NCI-H524 (cell line): ENCODE measurements at regions not wholly inside any gene's neighbourhood (a gene's known extent, or its start where the extent isn't known, plus 50 kb on each side); places are given as distances from the start of the nearest gene placed in this dataset.
"Not testable (repeated sequence)": the region's sequence is repeated elsewhere in the genome, so short reads cannot be mapped to it uniquely, and the experiment has no call there.

Experiments used
- DNase-seq, 2 experiments: peaks; one replicate each; lab custom pipeline; 2025; lab: John Stamatoyannopoulos, UW

DNA sequence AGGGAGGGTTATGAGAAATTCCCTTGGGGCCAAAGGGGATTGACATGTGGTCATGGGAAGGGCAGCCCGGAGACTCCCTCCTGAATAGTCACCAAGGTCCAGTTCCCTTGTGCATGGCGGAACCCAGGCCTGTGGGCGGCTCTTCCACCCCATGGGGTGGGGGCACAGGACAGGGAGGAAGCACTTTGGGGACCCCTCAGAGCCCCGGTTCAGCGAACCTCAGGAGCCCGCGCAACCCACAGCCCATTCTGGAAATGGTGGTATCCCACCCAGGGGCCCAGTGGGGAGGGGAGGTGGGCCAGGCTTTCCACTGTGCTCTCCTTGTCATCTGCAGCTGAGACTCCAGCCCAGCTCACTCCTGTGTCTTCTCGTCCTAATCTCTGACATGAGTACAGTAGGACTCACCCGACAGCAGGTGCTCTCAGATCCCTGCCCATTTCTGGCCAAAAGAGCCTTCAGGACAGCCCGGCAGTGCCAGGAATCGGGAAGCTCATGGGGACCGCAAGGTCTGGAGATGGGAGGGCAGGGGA, 255.2 kb upstream of the SFSWAP start:
- no peak for DNase-seq

DNA sequence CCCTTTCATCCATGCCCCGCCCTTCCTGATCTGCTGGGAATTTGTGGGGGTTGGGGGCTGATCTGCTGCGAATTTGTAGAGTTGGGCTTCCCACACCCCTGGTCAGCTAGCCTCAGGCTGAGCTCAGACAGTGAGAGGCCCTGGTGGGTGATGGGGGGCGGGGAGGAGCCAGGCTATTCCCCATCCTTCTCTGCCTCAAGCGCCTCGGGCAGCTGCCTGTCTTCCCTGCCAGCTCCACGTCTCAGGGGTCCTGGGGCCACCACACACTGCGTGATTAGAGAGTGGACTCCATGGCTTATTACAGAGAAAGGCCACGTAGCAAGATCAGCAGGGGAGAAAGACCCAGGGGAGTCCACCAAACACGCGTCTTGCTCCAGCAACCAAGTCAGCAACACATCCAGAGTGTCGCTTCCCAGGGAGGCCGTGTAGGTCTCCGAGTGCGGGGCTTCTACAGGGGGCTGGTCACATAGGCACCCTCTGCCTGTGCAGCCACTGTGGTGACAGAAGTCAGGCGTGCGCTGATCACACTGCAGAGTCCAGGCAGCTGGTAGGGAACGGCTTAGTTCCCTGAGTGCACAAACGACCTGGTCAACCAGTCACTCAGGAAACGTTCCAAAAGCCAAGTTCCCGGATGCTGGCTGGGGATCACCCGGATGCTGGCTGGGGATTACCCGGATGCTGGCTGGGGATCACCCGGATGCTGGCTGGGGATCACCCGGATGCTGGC, 254.4 kb upstream of the SFSWAP start:
- DNase-seq = no peak

DNA sequence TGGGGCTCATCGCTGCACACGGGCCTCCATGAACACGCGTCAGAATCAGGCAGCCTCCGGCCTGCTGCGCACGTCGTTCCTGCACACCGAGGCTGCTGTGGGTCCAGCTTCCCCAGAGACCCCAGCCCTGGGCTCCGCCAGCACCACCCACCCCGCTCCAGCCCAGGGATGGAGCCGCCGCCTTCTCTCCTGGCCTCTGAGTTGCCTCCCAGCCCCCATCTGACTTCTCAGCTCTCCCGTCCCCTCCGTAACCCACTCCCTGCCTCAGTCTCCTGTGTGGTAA, 253.9 kb upstream of the SFSWAP start:
- no peak for DNase-seq

DNA sequence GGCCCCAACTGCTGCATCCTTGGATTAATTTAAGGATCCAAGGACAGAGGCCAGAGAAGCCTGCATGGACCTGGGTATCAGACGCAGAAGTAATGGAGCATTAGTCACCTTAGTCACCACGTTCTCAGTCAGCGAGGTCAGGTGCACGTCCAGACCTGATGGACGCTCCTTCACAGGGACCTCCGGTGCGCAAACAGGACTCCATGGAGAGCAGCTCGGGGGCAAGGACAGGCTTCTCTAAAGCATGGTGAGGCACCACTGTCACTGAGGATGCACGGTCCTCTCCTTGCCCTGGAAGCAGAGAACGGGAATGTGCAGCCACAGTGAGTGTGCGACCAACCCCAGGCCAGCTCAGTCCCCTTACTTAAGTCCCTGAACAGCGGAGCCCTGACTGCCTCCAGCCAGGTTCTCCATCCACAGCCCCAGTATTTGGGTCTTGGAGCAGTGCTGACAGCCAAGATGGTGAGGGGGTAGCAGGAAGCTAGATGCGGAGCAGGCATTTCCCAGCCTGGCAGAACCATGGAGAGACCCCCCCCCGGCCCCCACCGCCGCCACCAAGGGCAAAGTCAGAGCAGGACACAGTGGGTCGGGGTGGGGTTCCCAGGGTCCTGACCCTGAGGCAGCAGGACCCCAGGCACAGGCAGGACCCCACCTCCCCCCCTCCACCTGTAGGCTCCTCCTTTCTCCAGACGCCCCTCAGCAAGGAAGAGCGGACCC, 253.4 kb upstream of the SFSWAP start:
- DNase-seq = no peak

DNA sequence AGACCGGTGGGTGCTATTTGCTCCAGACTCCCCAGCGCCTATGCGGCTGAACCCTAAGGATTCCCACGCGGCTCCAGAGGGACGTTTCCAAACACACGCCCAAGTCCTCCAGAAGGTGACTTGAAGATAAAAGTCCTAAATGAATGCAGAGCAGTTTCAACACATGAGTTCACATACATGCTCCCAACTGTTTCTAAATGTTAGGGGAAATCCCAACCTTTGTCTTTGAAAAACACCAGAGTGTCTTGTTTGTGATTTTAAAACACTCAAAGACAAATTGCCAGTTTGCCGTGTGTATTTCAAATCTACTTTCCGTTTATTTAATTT, 252.9 kb upstream of the SFSWAP start:
- no peak for DNase-seq

DNA sequence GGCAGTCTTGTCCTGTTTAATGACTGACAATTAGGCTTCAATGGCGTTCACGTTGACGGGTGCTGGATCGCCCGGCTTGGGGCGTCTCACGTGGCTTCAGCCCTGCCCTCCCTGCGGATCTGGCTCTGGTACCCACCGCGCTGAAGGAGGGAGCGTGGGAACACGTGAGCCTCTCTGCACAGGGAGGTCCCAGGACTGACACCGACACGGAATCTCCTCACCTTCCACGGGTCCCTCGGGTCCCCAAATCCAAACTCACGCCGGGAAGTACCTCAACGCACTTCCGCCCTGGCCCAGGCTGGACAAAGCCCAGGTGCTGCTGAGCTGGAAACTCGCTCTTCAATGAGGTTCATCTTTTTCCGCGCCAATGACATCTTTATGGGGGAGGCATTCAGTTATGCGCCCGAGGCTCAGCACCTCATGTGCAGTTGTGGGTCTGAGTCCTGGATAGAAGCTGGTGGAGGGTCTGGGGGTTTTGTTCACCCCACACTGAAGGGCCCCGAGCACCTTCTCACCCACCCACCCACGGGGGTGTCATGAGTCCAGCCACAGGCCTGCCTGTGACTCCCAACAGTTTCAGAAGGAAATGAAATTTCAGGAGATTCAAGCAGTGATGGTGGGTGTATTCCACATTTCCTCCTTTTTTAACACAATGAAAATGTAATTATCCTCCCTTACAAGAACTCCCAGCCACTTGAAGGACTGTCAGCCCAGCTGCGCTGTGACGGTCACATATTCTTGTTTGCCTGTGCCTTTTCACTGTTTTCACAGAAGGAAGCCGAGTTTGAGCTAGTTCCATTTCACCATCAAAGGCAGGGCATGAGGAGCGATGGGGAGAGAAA, 251.7 kb upstream of the SFSWAP start:
- DNase-seq = no peak

DNA sequence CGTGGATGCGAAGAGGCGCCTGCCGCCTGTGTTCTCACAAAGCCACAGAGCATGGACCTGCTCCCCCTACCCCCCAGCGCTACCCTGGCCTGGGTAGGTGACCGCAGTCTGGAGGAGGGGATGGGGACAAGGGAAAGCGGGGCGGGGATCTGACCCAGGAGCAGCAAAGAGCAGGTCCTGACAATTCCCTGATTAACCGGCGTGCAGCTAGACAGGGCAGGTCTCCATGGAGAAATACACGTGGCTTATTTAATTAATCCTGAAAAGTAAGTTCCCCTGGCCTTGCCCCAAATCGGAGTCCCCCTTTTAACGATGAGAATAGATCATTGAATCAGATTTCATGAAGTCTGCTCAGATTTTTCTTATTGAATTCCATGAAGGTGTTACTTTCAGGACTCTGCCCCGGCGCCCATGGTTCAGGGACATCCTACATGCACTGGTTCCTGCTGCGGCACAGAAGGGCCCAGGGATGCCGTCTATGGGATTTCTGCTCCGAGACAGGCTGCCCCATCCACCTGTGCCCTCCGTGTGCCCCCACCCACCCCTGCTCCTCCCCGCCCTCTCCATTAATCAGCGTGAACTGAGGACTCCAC, 251.0 kb upstream of the SFSWAP start:
- no peak for DNase-seq

DNA sequence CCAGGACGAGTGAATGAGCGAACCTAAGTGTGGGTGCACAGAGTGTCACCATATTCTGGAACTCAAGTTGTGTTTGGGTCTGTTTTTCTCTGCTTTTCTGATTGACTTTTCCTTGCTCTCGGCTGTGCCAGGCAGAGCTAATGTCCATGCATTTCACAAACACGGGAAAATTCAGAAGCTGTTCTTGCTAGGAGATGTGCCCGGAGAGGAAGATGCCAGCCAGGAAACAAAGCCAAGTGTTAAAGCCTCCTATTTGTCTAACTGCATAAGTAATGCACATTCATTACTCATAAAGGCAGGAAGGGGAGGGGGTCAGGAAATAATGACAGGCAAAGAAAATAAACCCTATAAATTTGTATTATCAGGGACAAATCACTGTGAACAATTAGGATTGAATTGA, 250.4 kb upstream of the SFSWAP start:
- no peak for DNase-seq

DNA sequence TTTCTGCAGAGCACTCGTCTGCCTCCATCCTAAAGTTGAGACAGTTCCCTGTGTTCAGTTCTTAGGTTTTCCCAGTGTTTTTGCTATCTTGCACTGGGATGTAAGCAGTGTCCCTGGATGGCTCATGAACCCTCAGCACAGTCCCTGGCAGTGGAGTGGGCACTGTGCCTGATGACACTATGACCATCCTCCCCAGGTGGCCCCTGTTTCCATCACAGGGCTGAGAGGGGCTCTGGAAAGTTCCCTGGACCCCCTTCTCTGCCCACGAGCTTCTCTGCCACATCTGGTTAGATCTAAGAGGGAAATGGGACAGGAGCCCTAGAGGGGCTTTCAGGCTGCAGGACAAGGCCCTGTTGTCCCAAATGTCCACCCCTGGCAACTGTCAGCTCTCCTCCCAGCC, 249.8 kb upstream of the SFSWAP start:
- DNase-seq = no peak

DNA sequence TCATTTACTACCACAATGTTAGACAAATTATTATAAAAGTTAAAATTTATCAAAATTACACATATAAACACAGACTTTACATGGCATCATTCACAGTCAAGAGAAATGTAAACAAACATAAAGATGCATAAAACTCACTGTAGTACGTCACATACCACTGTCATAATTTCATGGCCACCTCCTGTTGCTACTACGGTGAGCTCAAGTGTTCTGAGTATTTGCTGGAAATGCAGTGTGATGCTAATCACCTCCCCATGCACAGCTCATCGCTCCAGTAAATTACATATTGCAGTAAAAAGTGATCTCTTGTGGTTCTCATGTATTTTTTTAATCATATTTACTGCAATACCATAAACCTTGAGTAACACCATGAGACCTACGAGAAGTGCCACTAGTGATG, 247.7 kb upstream of the SFSWAP start:
- no peak for DNase-seq

DNA sequence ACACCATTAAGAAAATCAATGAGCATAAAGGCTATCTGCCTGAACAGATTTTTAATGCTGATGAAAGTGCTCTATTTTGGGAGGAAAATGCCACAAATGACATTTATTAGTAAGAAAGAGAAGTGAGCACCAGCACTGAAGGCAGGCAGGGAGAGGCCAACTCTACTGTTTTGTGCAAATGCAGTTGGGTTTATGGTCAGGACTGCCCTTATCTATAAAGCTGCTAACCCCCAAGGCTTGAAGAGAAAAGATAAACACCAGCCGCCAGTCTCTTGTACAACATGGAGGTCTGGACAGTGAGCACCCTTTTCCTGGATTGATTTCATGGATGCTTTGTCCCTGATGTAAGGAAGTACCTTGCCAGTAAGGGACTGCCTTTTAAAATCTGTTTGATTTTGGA, 246.8 kb upstream of the SFSWAP start:
- DNase-seq = no peak

DNA sequence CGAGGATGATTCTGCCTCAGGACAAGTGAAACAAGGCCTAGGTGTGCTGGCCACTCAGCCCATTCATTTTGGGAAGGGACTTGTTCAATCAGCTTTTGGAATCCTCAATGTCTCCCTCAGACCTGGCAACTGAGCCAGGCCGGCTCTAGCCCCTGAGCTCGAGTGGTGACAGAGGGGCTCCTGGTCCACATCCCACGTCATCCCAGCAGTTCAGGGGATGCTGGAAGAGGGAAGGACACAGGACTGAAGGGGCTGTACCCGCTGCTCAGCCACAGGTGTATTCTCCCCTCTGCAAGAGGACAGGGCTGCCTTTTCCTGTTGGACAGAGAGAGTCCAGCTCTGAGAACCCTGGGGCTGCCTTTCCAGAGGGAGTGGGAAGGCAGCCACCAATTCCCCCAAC, 244.6 kb upstream of the SFSWAP start:
- no peak for DNase-seq

DNA sequence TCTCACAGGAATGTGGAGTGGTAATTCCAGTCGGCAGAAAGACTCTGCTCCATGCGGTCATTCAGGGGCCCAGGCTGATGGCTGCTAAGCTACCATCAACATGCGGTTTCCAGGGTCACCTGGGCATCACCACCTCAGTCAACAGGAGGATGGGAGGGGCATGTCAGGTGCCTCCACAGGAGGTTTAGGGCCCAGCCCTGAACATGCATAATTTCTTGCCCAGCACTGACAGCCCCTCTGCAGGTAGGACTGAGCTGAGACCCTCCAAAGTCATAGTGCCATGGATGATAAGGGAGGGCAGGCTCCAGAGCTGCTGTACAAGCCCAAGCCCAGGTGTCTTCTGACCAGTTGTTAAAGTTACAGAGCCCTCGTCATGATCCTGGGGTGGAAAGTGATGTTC, 244.0 kb upstream of the SFSWAP start:
- DNase-seq = no peak

DNA sequence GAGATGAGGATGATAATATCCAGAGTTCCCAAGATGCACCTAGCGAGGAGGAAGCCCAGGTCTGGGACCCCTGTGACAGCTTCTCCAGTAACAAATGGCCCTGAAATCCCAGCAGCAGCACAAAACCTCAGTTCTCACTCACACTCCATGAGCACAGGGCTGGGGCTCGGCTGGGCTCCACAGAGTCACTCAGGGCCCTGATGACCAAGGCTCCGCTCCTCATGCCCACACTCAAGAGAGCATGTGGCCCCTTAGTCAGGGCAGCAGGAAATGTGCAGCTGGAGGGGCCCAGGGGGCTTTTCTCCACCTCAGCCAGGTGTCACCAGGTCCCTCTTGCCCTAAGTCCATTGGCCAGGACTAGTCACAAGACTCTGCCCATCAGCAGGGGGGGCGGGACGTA, 242.7 kb upstream of the SFSWAP start:
- DNase-seq = no peak

DNA sequence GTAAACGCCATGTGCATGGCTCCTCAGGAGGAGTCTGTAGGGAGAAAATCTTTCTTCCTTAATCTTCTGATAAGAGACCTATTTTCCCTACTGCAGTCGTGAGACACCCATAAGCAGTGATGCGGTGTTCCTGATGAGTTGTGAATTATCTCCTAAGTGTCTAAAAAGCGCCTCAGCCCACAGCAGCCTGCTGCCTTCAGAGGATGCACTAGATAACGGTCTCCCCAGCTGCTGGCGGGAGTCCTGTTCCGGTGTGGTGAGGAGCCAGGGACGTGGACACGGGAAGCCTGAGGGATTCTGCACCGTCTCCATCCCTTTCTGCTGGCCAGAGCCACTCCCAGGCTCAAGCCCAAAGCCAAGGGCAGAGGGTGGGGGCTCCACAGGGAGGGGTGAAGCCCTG, 240.9 kb upstream of the SFSWAP start:
- DNase-seq = not testable (repeated sequence)

DNA sequence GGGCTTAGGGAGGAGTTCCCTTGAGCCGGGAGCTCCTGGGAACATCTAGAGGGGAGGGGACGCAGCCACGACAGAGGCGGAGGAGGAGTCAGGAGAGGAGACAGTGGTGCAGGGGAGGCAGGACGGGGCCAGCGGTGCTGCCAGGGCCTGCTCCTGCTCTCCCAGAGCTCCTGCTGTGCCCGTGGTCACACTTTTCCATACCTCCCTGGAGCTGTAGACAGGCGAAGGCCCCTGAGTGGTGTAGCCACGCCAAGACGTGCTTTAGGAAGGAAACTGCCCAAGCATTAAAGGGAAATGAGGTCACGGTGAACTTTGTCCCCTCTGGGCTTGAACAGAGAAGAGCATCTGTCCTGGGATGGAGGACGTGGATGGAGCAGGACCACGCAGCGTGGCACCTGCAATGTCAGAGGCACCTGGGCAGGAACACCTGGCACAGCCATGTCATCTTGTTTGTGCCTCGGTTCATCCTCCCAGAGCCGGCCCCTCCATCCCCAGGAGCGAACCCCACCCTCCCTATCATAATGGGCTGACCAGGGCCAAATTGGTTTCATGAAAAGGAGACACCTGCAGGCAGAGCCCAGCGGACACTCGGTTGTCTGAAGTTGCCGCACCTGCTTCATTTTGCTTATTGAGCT, 239.5 kb upstream of the SFSWAP start:
- no peak for DNase-seq

DNA sequence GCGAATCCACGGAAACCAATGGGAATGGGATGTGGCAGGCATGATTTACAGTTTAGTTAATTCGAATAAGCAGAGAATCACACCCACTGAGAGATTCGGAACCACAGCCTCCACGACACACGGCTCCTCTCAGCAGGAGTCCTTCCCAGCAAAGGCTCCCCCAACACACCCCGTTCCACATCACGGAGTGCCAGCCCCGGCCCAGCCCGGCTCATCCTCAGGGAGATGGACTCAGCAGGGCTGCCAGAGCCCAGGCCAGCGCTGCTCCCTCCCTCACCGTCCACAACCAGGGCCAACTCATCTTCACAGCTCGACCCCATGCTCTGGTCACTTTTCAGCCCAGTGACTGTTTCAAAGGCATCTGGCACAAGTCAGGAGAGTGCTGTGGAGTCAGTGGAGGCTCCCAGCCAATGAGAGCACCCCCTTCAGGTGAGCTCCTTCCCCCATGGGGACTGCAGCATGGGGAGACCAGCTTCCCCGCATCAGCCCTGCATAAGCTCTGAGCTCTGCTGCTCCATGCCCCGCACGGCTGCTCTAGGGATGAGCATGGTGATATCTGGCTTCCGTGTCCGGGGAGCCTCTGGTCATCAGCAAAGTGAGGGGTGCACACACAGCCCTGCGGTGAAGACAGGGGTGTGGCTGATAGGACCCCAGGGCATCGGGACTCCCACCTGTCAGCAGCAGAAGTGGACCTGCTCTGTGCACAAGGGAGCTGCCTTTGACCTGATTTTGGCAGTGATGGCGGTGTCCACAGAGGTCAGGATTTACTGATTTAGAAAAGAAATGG, 238.8 kb upstream of the SFSWAP start:
- DNase-seq = no peak

DNA sequence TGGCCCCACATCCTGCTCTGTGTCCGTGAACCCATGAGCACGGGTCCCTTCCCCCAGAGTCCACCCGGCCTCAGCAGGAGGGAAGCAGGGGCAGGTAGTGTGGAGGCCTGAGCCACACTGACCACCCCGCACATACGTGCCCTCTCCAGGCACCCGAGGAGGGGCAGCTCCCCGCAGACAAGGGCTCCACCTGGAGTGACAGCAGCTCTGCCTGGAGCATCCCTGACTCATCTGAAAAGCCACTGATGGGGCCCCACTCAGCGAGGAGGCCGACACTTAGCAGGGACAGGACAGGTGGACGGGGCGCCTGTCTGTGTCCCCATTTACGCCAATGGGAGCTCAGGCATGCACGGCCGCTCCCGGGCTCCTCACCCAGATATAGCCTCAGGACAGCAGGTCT, 237.6 kb upstream of the SFSWAP start:
- DNase-seq = no peak

DNA sequence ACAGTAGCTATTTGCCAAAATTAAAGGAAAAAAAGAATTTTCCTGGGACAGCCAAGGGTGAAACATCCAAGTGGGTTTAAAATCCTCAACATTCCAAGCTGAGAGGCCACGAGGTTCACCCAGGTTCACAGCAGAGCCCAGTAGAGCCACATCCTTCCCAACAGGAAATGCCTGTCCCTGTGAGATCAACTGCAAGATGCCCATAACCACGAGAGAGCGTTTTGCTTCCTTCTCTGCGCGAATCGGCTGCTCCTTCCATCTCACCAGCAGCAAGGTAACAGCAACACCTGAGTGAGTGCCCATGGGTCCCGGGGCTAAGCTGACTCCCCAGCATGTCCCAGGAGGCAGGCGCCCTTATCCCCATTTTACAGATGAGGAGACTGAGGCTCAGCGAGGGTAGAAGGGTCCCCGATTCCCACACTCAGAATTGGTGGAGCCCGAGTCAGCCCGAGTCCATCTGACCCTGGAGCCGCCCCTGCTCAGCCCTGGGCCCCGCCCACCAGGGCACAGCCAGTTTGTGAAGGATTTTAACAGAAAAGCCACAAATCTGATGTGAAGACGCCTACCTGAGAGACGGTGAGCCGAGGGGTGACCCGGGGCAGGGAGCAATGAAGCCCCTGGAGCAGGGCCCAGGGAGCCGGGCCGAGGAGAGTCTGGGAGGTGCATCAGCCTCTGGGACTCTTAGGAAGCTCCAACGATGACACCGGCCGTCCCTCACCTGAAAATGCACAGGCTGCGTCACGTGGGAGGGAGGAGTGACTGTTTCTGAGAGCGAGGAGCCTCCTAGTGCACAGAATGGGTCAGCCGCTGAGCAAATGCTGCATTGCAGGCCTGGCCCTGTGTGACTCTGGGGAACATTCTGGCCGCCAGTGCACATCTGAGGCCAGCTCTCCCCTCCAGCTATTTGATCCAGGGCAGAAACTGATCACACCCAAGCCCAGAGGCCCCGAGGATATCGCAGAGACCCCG, 236.9 kb upstream of the SFSWAP start:
- DNase-seq = no peak

DNA sequence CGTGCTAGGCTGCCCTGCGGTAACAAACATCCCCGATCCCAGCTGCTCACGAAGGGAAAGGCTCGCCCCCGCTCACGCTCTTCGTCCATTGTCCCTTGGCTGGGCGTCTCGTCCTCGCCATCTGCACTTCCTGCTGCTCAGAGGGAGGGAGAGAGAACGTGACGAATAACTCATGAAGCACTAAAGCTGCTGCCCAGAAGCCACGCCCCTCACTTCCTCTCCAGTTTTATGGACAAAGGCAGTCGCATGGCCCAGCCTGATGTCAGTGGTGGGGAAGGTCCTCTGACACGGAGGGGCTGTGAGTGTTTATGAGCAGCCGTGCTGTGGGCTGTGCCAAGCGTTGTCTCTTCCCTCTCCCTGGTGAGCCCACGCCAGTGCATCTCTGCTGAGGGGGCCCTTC, 235.9 kb upstream of the SFSWAP start:
- not testable (repeated sequence) for DNase-seq
